DND-41 (cell line): ENCODE measurements at regions not wholly inside any gene's neighbourhood (a gene's known extent, or its start where the extent isn't known, plus 50 kb on each side); places are given as distances from the start of the nearest gene placed in this dataset.

ENCODE experiments used
- EZH2 ChIP-seq: IDR thresholded peaks from 3 replicates; pipeline ENCODE4 v1.6.1; 2012; ENCODE audit warnings: borderline replicate concordance, low read depth, mild to moderate bottlenecking, moderate library complexity, low read length, inconsistent platforms; ENCODE audit not compliant: severe bottlenecking
- TF ChIP-seq, protein P1 (sequence below): IDR thresholded peaks from 2 replicates; pipeline ENCODE4 v1.5.1; 2012; ENCODE audit warnings: borderline replicate concordance, low read length, moderate library complexity, mild to moderate bottlenecking; ENCODE audit not compliant: poor library complexity, severe bottlenecking; ENCODE audit errors: extremely low read depth

DNA sequence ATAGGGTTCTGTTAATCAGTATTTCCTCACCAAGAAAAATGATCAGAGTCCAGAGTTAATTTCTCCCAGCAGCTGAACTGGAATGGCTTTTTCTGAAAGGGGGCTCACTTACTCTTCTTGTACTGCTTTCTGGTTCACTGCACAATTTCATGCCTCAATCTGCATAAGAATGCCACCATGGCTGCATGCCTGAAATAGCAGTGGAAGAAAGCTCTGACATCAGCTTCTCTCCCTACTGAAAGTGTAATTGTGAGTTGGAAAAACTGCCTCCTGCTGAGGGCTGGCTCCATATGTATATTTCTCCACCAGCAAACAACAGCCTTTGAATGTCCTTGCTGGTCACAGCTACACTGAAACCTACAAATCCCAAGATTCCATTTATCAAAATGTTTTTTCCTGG is 1027.2 kb upstream of the GJE1 start:
- TF ChIP-seq, protein P1, sequence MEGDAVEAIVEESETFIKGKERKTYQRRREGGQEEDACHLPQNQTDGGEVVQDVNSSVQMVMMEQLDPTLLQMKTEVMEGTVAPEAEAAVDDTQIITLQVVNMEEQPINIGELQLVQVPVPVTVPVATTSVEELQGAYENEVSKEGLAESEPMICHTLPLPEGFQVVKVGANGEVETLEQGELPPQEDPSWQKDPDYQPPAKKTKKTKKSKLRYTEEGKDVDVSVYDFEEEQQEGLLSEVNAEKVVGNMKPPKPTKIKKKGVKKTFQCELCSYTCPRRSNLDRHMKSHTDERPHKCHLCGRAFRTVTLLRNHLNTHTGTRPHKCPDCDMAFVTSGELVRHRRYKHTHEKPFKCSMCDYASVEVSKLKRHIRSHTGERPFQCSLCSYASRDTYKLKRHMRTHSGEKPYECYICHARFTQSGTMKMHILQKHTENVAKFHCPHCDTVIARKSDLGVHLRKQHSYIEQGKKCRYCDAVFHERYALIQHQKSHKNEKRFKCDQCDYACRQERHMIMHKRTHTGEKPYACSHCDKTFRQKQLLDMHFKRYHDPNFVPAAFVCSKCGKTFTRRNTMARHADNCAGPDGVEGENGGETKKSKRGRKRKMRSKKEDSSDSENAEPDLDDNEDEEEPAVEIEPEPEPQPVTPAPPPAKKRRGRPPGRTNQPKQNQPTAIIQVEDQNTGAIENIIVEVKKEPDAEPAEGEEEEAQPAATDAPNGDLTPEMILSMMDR = no peak
- no peak for TF ChIP-seq EZH2
